Right ventricle myocardium superior (tissue), 1 donor: ENCODE measurements at regions not wholly inside any gene's neighbourhood (a gene's known extent, or its start where the extent isn't known, plus 50 kb on each side); places are given as distances from the start of the nearest gene placed in this dataset.

Source experiments
- ATAC-seq: fragments of 200-7000 bp; cut with Tn5 transposase; one replicate; pipeline ENCODE4 v1.9.1; 2020; ENCODE audit warnings: mild to moderate bottlenecking; ENCODE audit not compliant: poor library complexity
- DNase-seq: peaks from one replicate; pipeline ENCODE4 v3.0.0-alpha.2; 2020
- intact Hi-C: fragments of 100-400 bp; cut with DNase I; formaldehyde crosslinking; loops from one replicate; pipeline ENCODE4 v1.11.2; 2022
- donor health status: DM: no; HTN: yes; CAD: no; lungs with severe emphysema.

- DNase-seq = no peak
- ATAC-seq = no peak
- intact Hi-C loops = no loop called here
Measured at GRCh38 chr1:113007706-113008364, 51.8 kb upstream of the SLC16A1 start.

- intact Hi-C loops = no loop called here
- DNase-seq (no peak), ATAC-seq (no peak)
Measured at GRCh38 chr1:113008365-113008714, 52.3 kb upstream of the SLC16A1 start.

GRCh38 chr1:113012149-113012548, 56.2 kb upstream of the SLC16A1 start:
- ATAC-seq (no peak), DNase-seq (no peak)
- intact Hi-C loops = no loop called here

GRCh38 chr1:113013823-113014222, 57.8 kb upstream of the SLC16A1 start:
- intact Hi-C loops = no loop called here
- DNase-seq = no peak
- no peak for ATAC-seq

- DNase-seq (no peak), ATAC-seq (no peak)
- intact Hi-C loops = no loop called here
Measured at GRCh38 chr1:113014508-113014907, 58.5 kb upstream of the LRIG2 start.

- intact Hi-C loops = no loop called here
- DNase-seq (no peak), ATAC-seq (no peak)
Measured at GRCh38 chr1:113018911-113019310, 54.1 kb upstream of the LRIG2 start.

- DNase-seq = no peak
- ATAC-seq = peak; percentile 18
- intact Hi-C loops = no loop called here
Measured at GRCh38 chr1:113021430-113022085, 51.4 kb upstream of the LRIG2 start.
